ENCODE measurements at regions not wholly inside any gene's neighbourhood (a gene's known extent, or its start where the extent isn't known, plus 50 kb on each side); places are given as distances from the start of the nearest gene placed in this dataset.
A peak's percentile ranks its signal among the peaks of the same experiment; 100 is the strongest.

GRCh38 chr1:232555494-232556210 is 74.3 kb downstream of the SIPA1L2 start:
- Histone ChIP-seq H3K27ac (no peak overlapping the region), H3K4me3 (ENCODE audit: low read depth, low read length) (no peak overlapping the region)

GRCh38 chr1:232554409-232554808 is 75.5 kb downstream of the SIPA1L2 start:
- TF ChIP-seq CTCF (IDR thresholded peaks at IDR 0.05; ENCODE audit: low read depth, low read length, missing control alignments): no peak
- no peak overlapping the region for H3K4me3 ChIP-seq (ENCODE audit: low read depth, low read length)
- DNase-seq: no peak
- no peaks in the 10 kb centered on the region for H3K36me3 ChIP-seq (replicated peaks)
- no peaks in the 10 kb centered on the region for H3K27me3 ChIP-seq (replicated peaks)
- peak overlapping the region; percentile 2 for H3K27ac ChIP-seq
- in situ Hi-C loops (cut with HindIII; ENCODE audit: low pct_ligation_motif_present, low sequenced_read_pairs): no loop called here

More at GRCh38 chr1:232555494-232556210, 74.3 kb downstream of the SIPA1L2 start:
- TF ChIP-seq CTCF (IDR thresholded peaks at IDR 0.05; ENCODE audit: low read depth, low read length, missing control alignments): no peak
- H3K36me3 ChIP-seq (replicated peaks): no peaks in the 10 kb centered on the region
- H3K27me3 ChIP-seq (replicated peaks): no peaks in the 10 kb centered on the region
- in situ Hi-C loops (cut with HindIII; ENCODE audit: low pct_ligation_motif_present, low sequenced_read_pairs): no loop called here
- DNase-seq: no peak

- no peak for TF ChIP-seq CTCF (IDR thresholded peaks at IDR 0.05; ENCODE audit: low read depth, low read length, missing control alignments)
- Histone ChIP-seq H3K36me3 (replicated peaks) (no peaks in the 10 kb centered on the region), H3K27me3 (replicated peaks) (no peaks in the 10 kb centered on the region), H3K4me3 (ENCODE audit: low read depth, low read length) (no peak overlapping the region), H3K27ac (peak overlapping the region; percentile 2)
- in situ Hi-C loops (cut with HindIII; ENCODE audit: low pct_ligation_motif_present, low sequenced_read_pairs): no loop called here
- DNase-seq: peak; percentile 53
Observed at GRCh38 chr1:232553809-232554208, 76.1 kb downstream of the SIPA1L2 start.

- in situ Hi-C loops (cut with HindIII; ENCODE audit: low pct_ligation_motif_present, low sequenced_read_pairs): no loop called here
- no peak for TF ChIP-seq CTCF (IDR thresholded peaks at IDR 0.05; ENCODE audit: low read depth, low read length, missing control alignments)
- H3K36me3 ChIP-seq (replicated peaks): no peaks in the 10 kb centered on the region
Observed at GRCh38 chr1:232553050-232553754, 76.7 kb downstream of the SIPA1L2 start.

GRCh38 chr1:232551386-232551785 is 78.5 kb downstream of the SIPA1L2 start:
- in situ Hi-C loops (cut with HindIII; ENCODE audit: low pct_ligation_motif_present, low sequenced_read_pairs): no loop called here
- Histone ChIP-seq H3K36me3 (replicated peaks) (no peaks in the 10 kb centered on the region), H3K27ac (no peak overlapping the region), H3K27me3 (replicated peaks) (no peaks in the 10 kb centered on the region), H3K4me3 (ENCODE audit: low read depth, low read length) (no peak overlapping the region)
- DNase-seq: no peak
- no peak for TF ChIP-seq CTCF (IDR thresholded peaks at IDR 0.05; ENCODE audit: low read depth, low read length, missing control alignments)

More at GRCh38 chr1:232553050-232553754, 76.7 kb downstream of the SIPA1L2 start:
- no peaks in the 10 kb centered on the region for H3K27me3 ChIP-seq (replicated peaks)
- H3K4me3 ChIP-seq (ENCODE audit: low read depth, low read length): no peak overlapping the region
- no peak overlapping the region for H3K27ac ChIP-seq
- DNase-seq: peak; percentile 31
